AG04449 (cell line): ENCODE measurements at regions not wholly inside any gene's neighbourhood (a gene's known extent, or its start where the extent isn't known, plus 50 kb on each side); places are given as distances from the start of the nearest gene placed in this dataset.

Source experiments
- CTCF ChIA-PET: fragments of 350-600 bp; formaldehyde crosslinking; extraction: SDS; loops from one replicate; lab custom pipeline; 2021; ENCODE audit warnings: antibody characterized with exemption; lab: Yijun Ruan, JAX
- POLR2A ChIA-PET: fragments of 400-600, 350-600 bp; formaldehyde crosslinking; extraction: SDS; loops from one replicate; lab custom pipeline; 2020; ENCODE audit warnings: antibody characterized with exemption, inconsistent platforms; lab: Yijun Ruan, JAX
- DNase-seq: peaks from one replicate; pipeline ENCODE4 v3.0.0-alpha.2; 2010; ENCODE audit warnings: low read depth, low spot score
- H3K4me3 ChIP-seq: 2 replicates; pipeline ENCODE4 v1.5.1; 2011; ENCODE audit warnings: low read depth, mild to moderate bottlenecking, control low read depth, low read length
- TF ChIP-seq, protein P1 (sequence below): IDR thresholded peaks from one replicate; pipeline ENCODE4 v1.5.1; 2011; ENCODE audit warnings: mild to moderate bottlenecking, moderate library complexity, low read length, control low read depth, inconsistent platforms; ENCODE audit not compliant: insufficient read depth; ENCODE audit errors: missing control alignments

DNA sequence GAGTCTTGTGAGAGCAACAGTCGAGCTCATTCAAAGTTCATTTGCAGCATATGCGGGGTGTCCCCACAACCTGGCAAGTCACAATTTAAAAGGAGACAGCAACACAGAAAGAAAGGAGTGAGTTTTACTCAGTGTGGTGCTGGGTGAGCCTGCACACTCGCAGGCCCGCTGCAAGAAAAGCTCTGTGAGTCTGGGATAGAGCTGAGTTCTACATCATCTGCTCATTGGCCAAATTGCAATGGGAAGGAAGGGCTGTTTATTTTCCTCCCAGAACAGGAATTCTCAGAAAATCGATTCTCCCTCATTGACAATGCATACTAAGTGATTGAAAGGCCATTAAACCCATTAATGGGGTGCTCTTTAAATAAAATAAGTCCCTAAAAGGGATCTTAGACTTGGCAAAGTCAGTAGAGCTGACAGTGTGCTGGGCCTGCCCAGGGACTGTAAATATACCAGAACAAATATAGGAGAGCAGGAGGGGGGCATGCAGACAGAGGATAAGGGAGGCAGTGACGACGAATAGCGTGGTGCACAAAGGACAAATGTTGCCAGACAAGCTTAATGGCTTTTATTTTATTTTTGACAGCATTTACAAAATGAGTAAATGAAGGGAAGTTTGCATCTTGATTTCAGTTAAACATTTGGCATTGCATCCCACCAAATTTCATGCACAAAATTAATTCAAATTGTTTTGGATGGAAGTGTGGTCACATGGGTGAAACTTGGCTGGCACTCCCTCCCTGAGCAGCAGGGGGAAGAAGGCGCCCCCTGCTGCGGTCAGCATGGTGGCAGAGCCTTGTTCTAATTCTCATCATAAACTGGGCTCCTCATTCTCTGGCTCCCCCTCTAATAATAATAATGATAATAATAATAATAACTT, 215.7 kb downstream of the SNX10 start:
- TF ChIP-seq, protein P1, sequence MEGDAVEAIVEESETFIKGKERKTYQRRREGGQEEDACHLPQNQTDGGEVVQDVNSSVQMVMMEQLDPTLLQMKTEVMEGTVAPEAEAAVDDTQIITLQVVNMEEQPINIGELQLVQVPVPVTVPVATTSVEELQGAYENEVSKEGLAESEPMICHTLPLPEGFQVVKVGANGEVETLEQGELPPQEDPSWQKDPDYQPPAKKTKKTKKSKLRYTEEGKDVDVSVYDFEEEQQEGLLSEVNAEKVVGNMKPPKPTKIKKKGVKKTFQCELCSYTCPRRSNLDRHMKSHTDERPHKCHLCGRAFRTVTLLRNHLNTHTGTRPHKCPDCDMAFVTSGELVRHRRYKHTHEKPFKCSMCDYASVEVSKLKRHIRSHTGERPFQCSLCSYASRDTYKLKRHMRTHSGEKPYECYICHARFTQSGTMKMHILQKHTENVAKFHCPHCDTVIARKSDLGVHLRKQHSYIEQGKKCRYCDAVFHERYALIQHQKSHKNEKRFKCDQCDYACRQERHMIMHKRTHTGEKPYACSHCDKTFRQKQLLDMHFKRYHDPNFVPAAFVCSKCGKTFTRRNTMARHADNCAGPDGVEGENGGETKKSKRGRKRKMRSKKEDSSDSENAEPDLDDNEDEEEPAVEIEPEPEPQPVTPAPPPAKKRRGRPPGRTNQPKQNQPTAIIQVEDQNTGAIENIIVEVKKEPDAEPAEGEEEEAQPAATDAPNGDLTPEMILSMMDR: no peak
- CTCF ChIA-PET: no interaction called here
- POLR2A ChIA-PET: no interaction called here
- H3K4me3 ChIP-seq: no peak overlapping the region
- DNase-seq: no peak

DNA sequence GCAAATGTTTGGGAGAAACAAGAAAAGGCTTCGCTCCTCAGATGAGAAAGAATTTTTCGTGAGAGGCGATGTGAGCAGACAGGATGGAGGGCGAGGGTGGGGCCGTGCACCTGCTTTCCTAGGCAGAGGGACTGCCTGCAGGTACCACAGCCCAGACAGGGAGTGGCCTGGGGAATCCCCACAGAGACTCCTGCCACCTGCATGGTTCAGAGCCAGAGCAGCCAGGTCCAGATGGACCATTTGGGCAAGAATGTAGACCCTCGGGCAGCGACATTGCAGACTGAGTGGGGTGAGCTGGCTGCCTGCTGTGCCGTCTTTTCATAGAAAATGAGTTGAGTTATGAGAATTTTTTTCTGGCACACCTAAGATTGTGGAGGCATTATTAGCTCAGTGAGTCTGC, 216.8 kb downstream of the SNX10 start:
- no peak for DNase-seq
- no peak overlapping the region for H3K4me3 ChIP-seq
- TF ChIP-seq, protein P1: no peak
- ChIA-PET CTCF (no interaction called here), POLR2A (no interaction called here)

DNA sequence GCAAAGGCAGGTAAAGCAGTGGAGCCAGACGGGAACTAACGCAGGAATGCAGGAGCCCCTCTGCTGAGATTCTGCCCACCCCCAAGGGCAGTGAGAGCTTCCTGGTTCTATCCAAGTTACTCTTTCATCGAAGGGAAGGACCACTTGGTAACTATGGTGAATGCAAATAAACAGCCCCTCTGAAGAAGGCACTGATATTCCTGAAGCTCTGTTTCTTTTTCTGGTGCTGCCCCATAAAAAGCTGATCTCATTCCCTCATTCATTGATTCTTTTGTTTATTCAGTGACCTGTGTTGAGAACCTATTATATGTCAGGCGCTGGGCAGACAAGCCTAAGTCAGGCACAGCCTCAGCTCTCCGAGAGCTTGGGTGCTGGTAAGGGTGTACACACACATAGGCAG, 217.3 kb downstream of the SNX10 start:
- no peak overlapping the region for H3K4me3 ChIP-seq
- TF ChIP-seq, protein P1: no peak
- no peak for DNase-seq
- CTCF ChIA-PET: no interaction called here
- POLR2A ChIA-PET: no interaction called here

DNA sequence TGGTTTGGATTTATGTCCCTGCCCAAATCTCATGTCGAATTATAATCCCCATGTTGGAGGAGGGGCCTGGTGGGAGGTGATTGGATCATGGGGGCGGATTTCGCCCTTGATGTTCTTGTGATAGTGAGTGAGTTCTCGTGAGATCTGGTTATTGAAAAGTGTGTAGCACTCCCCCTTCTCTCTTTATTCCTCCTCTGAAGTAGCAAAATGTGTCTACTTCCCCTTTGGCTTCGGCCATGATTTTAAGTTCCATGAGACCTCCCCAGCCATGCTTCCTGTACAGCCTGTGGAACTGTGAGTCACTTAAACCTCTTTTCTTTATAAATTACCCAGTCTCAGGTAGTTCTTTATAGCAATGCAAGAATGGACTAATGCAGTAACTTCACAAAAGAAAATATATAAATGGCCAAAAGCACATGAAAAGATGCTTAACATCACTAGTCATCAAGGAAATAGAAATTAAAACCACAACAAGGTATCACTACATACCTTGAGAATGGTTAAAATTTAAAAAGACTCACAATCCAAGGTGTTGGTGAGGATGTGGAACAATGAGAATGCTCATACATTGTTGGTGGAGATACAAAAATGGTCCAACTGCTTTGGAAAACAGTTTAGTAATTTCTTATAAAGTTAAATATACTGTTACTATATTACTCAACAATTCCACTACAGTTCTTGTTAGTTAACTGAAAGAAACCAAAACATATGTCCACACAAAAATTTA, 218.7 kb downstream of the SNX10 start:
- ChIA-PET CTCF (no interaction called here), POLR2A (no interaction called here)
- TF ChIP-seq, protein P1: no peak
- H3K4me3 ChIP-seq: no peak overlapping the region
- no peak for DNase-seq

DNA sequence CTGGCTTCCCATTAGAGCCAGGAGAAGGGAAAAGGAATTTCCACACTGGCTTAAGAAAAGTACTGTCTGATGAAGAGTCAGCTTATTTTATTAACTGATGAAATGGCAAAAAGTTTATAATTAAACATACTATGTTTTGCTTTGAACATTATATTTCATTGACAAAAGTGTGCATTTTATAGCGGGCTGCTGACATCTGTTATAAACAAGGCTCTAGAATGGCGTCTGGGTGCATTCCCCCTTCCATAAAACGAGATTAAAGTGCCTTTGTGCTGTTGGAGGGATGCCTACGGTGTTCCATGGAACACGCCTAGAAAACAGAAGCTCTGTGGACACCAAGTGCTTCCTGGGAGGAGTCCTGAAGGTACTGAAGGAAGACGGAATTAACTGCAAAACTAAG, 220.2 kb downstream of the SNX10 start:
- no peak for DNase-seq
- ChIA-PET CTCF (no interaction called here), POLR2A (no interaction called here)
- no peak overlapping the region for H3K4me3 ChIP-seq
- TF ChIP-seq, protein P1: no peak

DNA sequence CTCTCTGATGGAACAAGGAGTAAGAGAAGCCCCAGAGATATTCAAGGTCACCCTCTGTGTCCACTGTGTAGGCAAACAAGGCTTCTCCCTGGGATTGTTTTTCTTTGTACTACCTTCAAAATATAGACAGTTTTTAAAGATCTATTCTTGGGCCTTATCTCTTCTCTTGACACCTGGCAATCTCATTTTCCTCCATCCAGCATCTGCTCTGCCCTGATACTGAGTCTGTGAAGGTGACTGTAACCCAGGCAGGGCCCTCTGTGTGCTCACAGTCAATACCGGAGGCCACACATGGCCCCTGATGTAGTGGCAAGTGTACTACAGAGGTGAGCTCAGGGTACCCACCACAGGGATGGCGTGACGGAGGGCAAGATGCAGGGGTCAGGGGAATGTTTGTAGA, 221.1 kb downstream of the SNX10 start:
- ChIA-PET CTCF (no interaction called here), POLR2A (no interaction called here)
- no peak overlapping the region for H3K4me3 ChIP-seq
- no peak for DNase-seq
- TF ChIP-seq, protein P1: no peak
